GM23338 (cell line): ENCODE measurements at regions not wholly inside any gene's neighbourhood (a gene's known extent, or its start where the extent isn't known, plus 50 kb on each side); places are given as distances from the start of the nearest gene placed in this dataset.

Source experiments
- ATAC-seq: fragments of 200-7000 bp; cut with Tn5 transposase; 3 replicates; pipeline ENCODE4 v1.9.1; 2020
- DNase-seq: peaks from one replicate; pipeline ENCODE4 v3.0.0-alpha.2; 2015; ENCODE audit warnings: low spot score
- H2AFZ ChIP-seq: fragments of 200-600 bp; sonication (generic); 2 replicates; pipeline ENCODE4 v1.8.0; 2016; ENCODE audit warnings: antibody characterized with exemption, mild to moderate bottlenecking, moderate library complexity
- H3F3A ChIP-seq: fragments of 200-600 bp; sonication (generic); replicated peaks from 2 replicates; pipeline ENCODE4 v1.8.0; 2017; ENCODE audit warnings: antibody characterized with exemption, mixed run types, low read depth
- H3K27ac ChIP-seq: fragments of 200-600 bp; sonication (generic); 2 replicates; pipeline ENCODE4 v1.6.1; 2016; ENCODE audit warnings: low read depth
- H3K27me3 ChIP-seq: fragments of 200-600 bp; sonication (generic); 2 replicates; pipeline ENCODE4 v1.8.0; 2016; ENCODE audit warnings: mild to moderate bottlenecking, mixed run types, moderate library complexity; ENCODE audit not compliant: insufficient read depth
- H3K36me3 ChIP-seq: fragments of 200-600 bp; sonication (generic); 2 replicates; pipeline ENCODE4 v1.8.0; 2016; ENCODE audit warnings: mild to moderate bottlenecking; ENCODE audit not compliant: insufficient read depth
- H3K4me1 ChIP-seq: fragments of 200-600 bp; sonication (generic); 2 replicates; pipeline ENCODE4 v1.8.0; 2016; ENCODE audit warnings: mild to moderate bottlenecking, moderate library complexity; ENCODE audit not compliant: insufficient read depth
- H3K4me2 ChIP-seq: fragments of 200-600 bp; sonication (generic); 2 replicates; pipeline ENCODE4 v1.7.1; 2017; ENCODE audit warnings: mixed run types
- H3K4me3 ChIP-seq: fragments of 200-600 bp; sonication (generic); 2 replicates; pipeline ENCODE4 v1.6.1; 2016; ENCODE audit warnings: mixed run types
- H3K79me2 ChIP-seq: fragments of 200-600 bp; sonication (generic); replicated peaks from 2 replicates; pipeline ENCODE4 v1.8.0; 2017; ENCODE audit warnings: mild to moderate bottlenecking; ENCODE audit not compliant: insufficient read depth
- H3K9me2 ChIP-seq: fragments of 200-600 bp; sonication (generic); 2 replicates; pipeline ENCODE4 v1.8.0; 2017; ENCODE audit not compliant: insufficient read depth
- H4K20me1 ChIP-seq: fragments of 200-600 bp; sonication (generic); replicated peaks from 2 replicates; pipeline ENCODE4 v1.8.0; 2017; ENCODE audit warnings: mild to moderate bottlenecking; ENCODE audit not compliant: insufficient read depth
- H3K27ac Mint-ChIP-seq: 2 replicates; pipeline ENCODE4 v1.8.0; 2020; ENCODE audit warnings: inconsistent platforms, mild to moderate bottlenecking, moderate library complexity, mixed read lengths
- H3K27me3 Mint-ChIP-seq: 3 replicates; pipeline ENCODE4 v1.8.0; 2022; ENCODE audit warnings: low read depth, mild to moderate bottlenecking, moderate library complexity, mixed read lengths, inconsistent platforms; ENCODE audit not compliant: insufficient read depth, poor library complexity
- H3K36me3 Mint-ChIP-seq: 3 replicates; pipeline ENCODE4 v1.8.0; 2021; ENCODE audit warnings: low read depth, mild to moderate bottlenecking, inconsistent platforms, moderate library complexity, mixed read lengths
- H3K4me1 Mint-ChIP-seq: 3 replicates; pipeline ENCODE4 v1.8.0; 2020; ENCODE audit warnings: mild to moderate bottlenecking, inconsistent platforms, mixed read lengths
- H3K4me3 Mint-ChIP-seq: 3 replicates; pipeline ENCODE4 v1.8.0; 2021; ENCODE audit warnings: moderate library complexity, mild to moderate bottlenecking, inconsistent platforms, mixed read lengths
- H3K9me3 Mint-ChIP-seq: 3 replicates; pipeline ENCODE4 v1.8.0; 2020; ENCODE audit warnings: moderate library complexity, mild to moderate bottlenecking, inconsistent platforms, mixed read lengths
- ETS1 ChIP-seq: IDR thresholded peaks from 2 replicates; pipeline ENCODE4 v1.6.1; 2016; ENCODE audit warnings: antibody characterized with exemption
- JUNB ChIP-seq: IDR thresholded peaks from one replicate; pipeline ENCODE4 v1.6.1; 2016; ENCODE audit warnings: antibody characterized with exemption; ENCODE audit not compliant: unreplicated experiment
- NANOG ChIP-seq: IDR thresholded peaks from 2 replicates; pipeline ENCODE4 v1.6.1; 2016; ENCODE audit warnings: antibody characterized with exemption, borderline replicate concordance
- REST ChIP-seq: IDR thresholded peaks from one replicate; pipeline ENCODE4 v1.6.1; 2018; ENCODE audit warnings: antibody characterized with exemption; ENCODE audit not compliant: unreplicated experiment
- STAT1 ChIP-seq: IDR thresholded peaks from one replicate; pipeline ENCODE4 v1.6.1; 2016; ENCODE audit warnings: antibody characterized with exemption; ENCODE audit not compliant: unreplicated experiment
- ZNF114 ChIP-seq: fragments of 250-450 bp; sonication (Bioruptor Pico); IDR thresholded peaks from 2 replicates; pipeline ENCODE4 v1.5.0; 2020; ENCODE audit warnings: mild to moderate bottlenecking, moderate library complexity
- ZNF462 ChIP-seq: fragments of 250-450 bp; sonication (Bioruptor Pico); IDR thresholded peaks from 2 replicates; pipeline ENCODE4 v1.5.0; 2020; ENCODE audit warnings: mild to moderate bottlenecking, moderate library complexity

GRCh38 chr2:21194858-21195271 lies 71.1 kb downstream of the TDRD15 start:
- no peaks in the 10 kb centered on the region for H3K9me3 Mint-ChIP-seq
- Histone ChIP-seq H3K79me2 (no peaks in the 10 kb centered on the region), H3K4me1 (no peaks in the 10 kb centered on the region)

GRCh38 chr2:21195326-21195725 lies 71.6 kb downstream of the TDRD15 start:
- Mint-ChIP-seq H3K4me3 (no peak overlapping the region), H3K27me3 (no peaks in the 10 kb centered on the region), H3K9me3 (no peaks in the 10 kb centered on the region), H3K27ac (no peak overlapping the region), H3K4me1 (peaks cover 12% of the 10 kb centered on the region; the same call in 2 of the 3 replicates), H3K36me3 (no peaks in the 10 kb centered on the region)
- Histone ChIP-seq H3K4me2 (no peak overlapping the region), H4K20me1 (no peaks in the 10 kb centered on the region), H3K27ac (no peak overlapping the region), H3K9me2 (no peaks in the 10 kb centered on the region), H3K4me1 (no peaks in the 10 kb centered on the region), H2AFZ (no peak overlapping the region), H3K79me2 (no peaks in the 10 kb centered on the region), H3K4me3 (no peak overlapping the region), H3K36me3 (no peaks in the 10 kb centered on the region; the same call in none of the 2 replicates), H3F3A (no peaks in the 10 kb centered on the region), H3K27me3 (no peaks in the 10 kb centered on the region)
- ATAC-seq, result no peak
- DNase-seq, result no peak
- no peak for TF ChIP-seq STAT1
- TF ChIP-seq NANOG, result no peak
- no peak for TF ChIP-seq ZNF462 (CRISPR knock-in tag)

More at GRCh38 chr2:21194858-21195271, 71.1 kb downstream of the TDRD15 start:
- Mint-ChIP-seq H3K4me1 (peaks cover 12% of the 10 kb centered on the region; the same call in 2 of the 3 replicates), H3K27me3 (no peaks in the 10 kb centered on the region), H3K36me3 (no peaks in the 10 kb centered on the region), H3K27ac (no peak overlapping the region), H3K4me3 (no peak overlapping the region)
- H3K36me3 ChIP-seq, result no peaks in the 10 kb centered on the region; the same call in none of the 2 replicates
- no peak overlapping the region for H3K4me2 ChIP-seq
- H3K4me3 ChIP-seq, result no peak overlapping the region
- no peaks in the 10 kb centered on the region for H3K27me3 ChIP-seq
- no peaks in the 10 kb centered on the region for H3K9me2 ChIP-seq
- H3F3A ChIP-seq, result no peaks in the 10 kb centered on the region
- H2AFZ ChIP-seq, result no peak overlapping the region
- H4K20me1 ChIP-seq, result no peaks in the 10 kb centered on the region
- TF ChIP-seq REST (no peak), ZNF114 (CRISPR knock-in tag) (no peak), JUNB (no peak), ETS1 (no peak)
- ATAC-seq, result no peak
- no peak for DNase-seq
- H3K27ac ChIP-seq, result no peak overlapping the region
